HL-60 (cell line): ENCODE measurements at regions not wholly inside any gene's neighbourhood (a gene's known extent, or its start where the extent isn't known, plus 50 kb on each side); places are given as distances from the start of the nearest gene placed in this dataset.
"Not testable (repeated sequence)": the region's sequence is repeated elsewhere in the genome, so short reads cannot be mapped to it uniquely, and the experiment has no call there.

Experiments used
- DNase-seq, 2 experiments: peaks; one replicate each; pipeline ENCODE4 v3.0.0-alpha.2; 2010 to 2020; ENCODE audit warnings: low read depth in 1 of 2, low spot score in 1 of 2
- H3K27ac ChIP-seq: fragments of 250-450 bp; sonication (Bioruptor Pico); replicated peaks from 2 replicates; pipeline ENCODE4 v1.5.1; 2020; ENCODE audit warnings: mild to moderate bottlenecking, moderate library complexity
- H3K27me3 ChIP-seq: fragments of 250-450 bp; sonication (Bioruptor Pico); 2 replicates; pipeline ENCODE4 v1.5.1; 2021; ENCODE audit warnings: mild to moderate bottlenecking, moderate library complexity; ENCODE audit not compliant: insufficient read depth, poor library complexity, severe bottlenecking
- H3K4me3 ChIP-seq: replicated peaks from 2 replicates; pipeline ENCODE4 v1.5.1; 2011; ENCODE audit warnings: mild to moderate bottlenecking, control low read depth, low read length; ENCODE audit not compliant: insufficient read depth
- GABPA ChIP-seq: IDR thresholded peaks from 2 replicates; pipeline ENCODE4 v1.6.1; 2012; ENCODE audit warnings: low read depth
- POLR2AphosphoS5 ChIP-seq: IDR thresholded peaks from 2 replicates; pipeline ENCODE4 v1.6.1; 2012; ENCODE audit warnings: low read depth
- SPI1 ChIP-seq: IDR thresholded peaks from 2 replicates; pipeline ENCODE4 v1.6.1; 2012; ENCODE audit warnings: low read depth, mild to moderate bottlenecking, borderline replicate concordance
- TF ChIP-seq, protein P1 (sequence below): IDR thresholded peaks from 2 replicates; pipeline ENCODE4 v1.6.1; 2012; ENCODE audit warnings: low read depth; ENCODE audit not compliant: insufficient replicate concordance
- TF ChIP-seq, protein P2 (sequence below): IDR thresholded peaks from one replicate; pipeline ENCODE4 v1.5.1; 2011; ENCODE audit warnings: low read length, control low read depth, inconsistent platforms; ENCODE audit not compliant: insufficient read depth

DNA sequence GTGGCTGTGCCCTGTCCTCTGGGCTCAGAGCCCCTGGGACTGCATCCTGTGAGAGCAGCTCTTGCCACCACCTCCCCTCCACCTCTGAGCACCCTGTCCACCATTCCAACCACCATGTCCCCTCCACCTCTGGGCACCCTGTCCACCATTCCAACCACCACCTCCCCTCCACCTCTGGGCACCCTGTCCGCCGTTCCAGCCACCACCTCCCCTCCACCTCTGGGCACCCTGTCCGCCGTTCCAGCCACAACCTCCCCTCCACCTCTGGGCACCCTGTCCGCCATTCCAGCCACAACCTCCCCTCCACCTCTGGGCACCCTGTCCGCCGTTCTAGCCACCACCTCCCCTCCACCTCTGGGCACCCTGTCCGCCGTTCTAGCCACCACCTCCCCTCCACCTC, 313.7 kb upstream of the MYT1L start:
- not testable (repeated sequence) for H3K27me3 ChIP-seq, DNase-seq

DNA sequence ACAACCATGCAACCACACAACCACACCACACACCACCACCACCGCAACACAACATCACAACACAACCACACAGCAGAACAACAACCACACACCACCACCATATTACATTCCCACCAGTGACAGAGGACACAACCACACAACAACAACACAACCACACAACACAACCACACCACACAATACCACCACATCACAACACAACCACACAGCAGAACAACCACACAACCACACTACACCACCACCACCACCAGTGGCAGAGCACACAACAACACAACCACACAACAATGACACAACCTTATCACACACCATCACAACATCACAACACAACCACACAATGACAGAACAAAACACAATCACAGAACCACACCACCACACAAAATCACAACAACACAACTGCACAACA, 313.0 kb upstream of the MYT1L start:
- H3K4me3 ChIP-seq: no peak overlapping the region
- DNase-seq: no peak
- TF ChIP-seq SPI1: no peak
- TF ChIP-seq, protein P1, sequence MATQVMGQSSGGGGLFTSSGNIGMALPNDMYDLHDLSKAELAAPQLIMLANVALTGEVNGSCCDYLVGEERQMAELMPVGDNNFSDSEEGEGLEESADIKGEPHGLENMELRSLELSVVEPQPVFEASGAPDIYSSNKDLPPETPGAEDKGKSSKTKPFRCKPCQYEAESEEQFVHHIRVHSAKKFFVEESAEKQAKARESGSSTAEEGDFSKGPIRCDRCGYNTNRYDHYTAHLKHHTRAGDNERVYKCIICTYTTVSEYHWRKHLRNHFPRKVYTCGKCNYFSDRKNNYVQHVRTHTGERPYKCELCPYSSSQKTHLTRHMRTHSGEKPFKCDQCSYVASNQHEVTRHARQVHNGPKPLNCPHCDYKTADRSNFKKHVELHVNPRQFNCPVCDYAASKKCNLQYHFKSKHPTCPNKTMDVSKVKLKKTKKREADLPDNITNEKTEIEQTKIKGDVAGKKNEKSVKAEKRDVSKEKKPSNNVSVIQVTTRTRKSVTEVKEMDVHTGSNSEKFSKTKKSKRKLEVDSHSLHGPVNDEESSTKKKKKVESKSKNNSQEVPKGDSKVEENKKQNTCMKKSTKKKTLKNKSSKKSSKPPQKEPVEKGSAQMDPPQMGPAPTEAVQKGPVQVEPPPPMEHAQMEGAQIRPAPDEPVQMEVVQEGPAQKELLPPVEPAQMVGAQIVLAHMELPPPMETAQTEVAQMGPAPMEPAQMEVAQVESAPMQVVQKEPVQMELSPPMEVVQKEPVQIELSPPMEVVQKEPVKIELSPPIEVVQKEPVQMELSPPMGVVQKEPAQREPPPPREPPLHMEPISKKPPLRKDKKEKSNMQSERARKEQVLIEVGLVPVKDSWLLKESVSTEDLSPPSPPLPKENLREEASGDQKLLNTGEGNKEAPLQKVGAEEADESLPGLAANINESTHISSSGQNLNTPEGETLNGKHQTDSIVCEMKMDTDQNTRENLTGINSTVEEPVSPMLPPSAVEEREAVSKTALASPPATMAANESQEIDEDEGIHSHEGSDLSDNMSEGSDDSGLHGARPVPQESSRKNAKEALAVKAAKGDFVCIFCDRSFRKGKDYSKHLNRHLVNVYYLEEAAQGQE: no peak
- TF ChIP-seq, protein P2, sequence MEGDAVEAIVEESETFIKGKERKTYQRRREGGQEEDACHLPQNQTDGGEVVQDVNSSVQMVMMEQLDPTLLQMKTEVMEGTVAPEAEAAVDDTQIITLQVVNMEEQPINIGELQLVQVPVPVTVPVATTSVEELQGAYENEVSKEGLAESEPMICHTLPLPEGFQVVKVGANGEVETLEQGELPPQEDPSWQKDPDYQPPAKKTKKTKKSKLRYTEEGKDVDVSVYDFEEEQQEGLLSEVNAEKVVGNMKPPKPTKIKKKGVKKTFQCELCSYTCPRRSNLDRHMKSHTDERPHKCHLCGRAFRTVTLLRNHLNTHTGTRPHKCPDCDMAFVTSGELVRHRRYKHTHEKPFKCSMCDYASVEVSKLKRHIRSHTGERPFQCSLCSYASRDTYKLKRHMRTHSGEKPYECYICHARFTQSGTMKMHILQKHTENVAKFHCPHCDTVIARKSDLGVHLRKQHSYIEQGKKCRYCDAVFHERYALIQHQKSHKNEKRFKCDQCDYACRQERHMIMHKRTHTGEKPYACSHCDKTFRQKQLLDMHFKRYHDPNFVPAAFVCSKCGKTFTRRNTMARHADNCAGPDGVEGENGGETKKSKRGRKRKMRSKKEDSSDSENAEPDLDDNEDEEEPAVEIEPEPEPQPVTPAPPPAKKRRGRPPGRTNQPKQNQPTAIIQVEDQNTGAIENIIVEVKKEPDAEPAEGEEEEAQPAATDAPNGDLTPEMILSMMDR: no peak
- no peak for TF ChIP-seq GABPA
- TF ChIP-seq POLR2AphosphoS5: no peak
- no peaks in the 10 kb centered on the region for H3K27me3 ChIP-seq
- no peak overlapping the region for H3K27ac ChIP-seq

More for the DNA sequence above, 313.7 kb upstream of the MYT1L start:
- not testable (repeated sequence) for H3K4me3 ChIP-seq, H3K27ac ChIP-seq

GRCh38 chr2:2642906-2643890, 312.1 kb upstream of the MYT1L start:
- Histone ChIP-seq H3K4me3 (no peak overlapping the region), H3K27me3 (no peaks in the 10 kb centered on the region), H3K27ac (no peak overlapping the region)
- DNase-seq: no peak
- TF ChIP-seq GABPA: no peak
- TF ChIP-seq, protein P1: no peak
- TF ChIP-seq, protein P2: no peak
- no peak for TF ChIP-seq SPI1
- no peak for TF ChIP-seq POLR2AphosphoS5

DNA sequence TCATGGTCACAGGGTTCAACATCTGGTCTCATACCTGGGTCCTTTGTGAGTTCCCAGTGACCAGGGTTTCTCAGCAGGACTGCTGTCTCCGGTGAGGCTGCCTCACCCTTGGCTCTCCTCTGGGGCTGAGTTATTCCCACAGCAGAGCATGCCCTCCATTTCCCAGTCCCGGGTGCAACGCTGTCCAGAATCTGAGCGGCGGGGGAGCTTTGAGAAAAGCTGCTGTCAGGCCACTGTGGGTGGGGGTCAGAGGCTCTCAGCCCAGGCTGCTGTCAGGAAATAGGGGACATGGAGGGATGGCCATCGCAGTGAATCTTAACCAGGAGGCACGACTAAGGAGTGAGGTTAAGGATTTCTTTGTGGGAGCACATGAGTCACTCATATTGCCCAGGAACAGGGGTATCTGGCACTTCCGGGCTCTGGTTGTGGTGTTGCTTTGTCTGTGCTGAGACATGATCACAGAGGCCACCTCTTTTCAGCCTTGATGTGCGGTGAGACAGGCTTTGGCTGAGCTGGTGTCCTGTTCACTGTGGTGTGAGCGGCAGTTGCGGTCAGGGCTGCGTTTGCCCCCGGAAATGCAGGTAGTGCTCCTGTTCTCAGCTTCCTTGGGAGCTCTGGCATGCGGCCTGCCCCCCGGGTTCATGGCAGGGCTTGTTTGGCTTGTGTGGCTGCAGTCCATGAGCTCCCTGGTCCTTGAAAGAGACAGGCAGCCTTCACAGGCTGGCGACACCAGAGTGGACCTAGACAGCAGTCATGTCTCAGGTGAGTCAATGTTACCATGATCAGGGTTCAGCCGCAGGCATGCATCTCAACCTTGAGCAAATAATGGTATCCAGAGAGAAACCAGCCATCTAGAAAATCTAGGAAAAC, 310.7 kb upstream of the MYT1L start:
- no peak overlapping the region for H3K27ac ChIP-seq
- no peak for TF ChIP-seq GABPA
- no peak for TF ChIP-seq SPI1
- TF ChIP-seq, protein P1: no peak
- no peak for DNase-seq
- H3K4me3 ChIP-seq: no peak overlapping the region
- no peaks in the 10 kb centered on the region for H3K27me3 ChIP-seq
